IPS-NIHi11 (cell line): ENCODE measurements at regions not wholly inside any gene's neighbourhood (a gene's known extent, or its start where the extent isn't known, plus 50 kb on each side); places are given as distances from the start of the nearest gene placed in this dataset.
A peak's percentile ranks its signal among the peaks of the same experiment; 100 is the strongest.

Experiments
- DNase-seq: peaks from one replicate; pipeline ENCODE4 v3.0.0; 2012; ENCODE audit warnings: mixed read lengths, low spot score

DNA sequence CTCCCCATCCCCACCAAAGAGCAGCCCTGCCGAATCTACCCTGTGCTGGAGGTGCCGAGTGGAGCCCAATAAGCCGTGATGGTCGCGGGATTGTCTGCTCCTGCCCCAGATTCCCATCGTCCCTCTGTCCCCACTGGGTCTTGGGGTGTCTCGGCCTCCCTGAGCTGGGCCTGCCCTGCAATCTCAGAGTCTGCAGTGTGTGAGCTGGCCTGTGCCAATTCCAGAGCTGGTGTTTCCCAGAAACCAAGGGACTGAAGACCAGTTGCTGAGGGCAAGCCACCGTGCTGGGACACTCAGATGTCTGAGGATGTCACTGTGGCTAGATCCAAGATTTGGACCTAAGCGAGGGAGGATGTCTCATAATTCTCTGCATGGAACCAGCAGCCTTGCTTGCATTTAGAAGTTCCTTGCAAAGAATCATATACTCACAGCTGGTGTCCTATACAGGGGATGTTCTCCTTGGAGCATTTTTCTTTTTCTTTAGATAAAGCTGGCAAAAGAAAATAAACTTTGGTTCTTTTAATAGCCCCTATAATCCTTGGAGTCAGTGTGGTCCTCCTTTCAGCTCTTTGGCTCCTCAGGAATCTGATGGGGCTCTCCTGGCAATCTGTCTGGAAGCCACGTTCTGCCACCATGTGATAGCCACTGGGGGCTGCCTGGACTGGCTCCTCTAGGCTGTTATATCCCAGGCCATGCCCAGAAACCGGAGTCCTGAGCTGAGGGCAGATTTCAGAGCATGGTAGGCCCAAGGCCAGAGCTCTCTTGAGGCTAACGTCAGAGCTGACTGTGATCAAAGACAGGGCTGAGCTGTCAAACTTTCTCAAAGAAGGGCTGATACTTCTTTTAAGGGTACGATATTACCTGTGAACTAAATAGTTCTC, 140.1 kb upstream of the HAAO start:
- DNase-seq = no peak

DNA sequence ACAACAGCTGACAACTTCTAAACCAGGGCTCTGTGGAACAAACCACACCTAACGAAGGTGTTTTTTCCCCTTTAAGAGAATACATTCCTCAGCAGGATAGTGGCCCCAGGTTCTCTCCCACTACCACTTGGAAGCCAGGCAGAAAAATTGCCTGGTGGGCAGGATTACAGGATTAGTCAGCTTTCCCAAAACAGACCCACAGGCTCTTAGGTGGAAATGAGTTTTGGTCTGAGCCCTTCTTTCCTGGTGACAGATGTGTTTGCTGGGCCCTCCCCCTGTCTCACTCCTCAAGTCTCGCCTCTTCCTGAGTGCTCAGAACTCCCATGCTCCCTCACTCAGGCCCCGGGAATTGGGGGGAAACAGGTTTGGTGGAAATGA, 139.4 kb upstream of the HAAO start:
- no peak for DNase-seq

DNA sequence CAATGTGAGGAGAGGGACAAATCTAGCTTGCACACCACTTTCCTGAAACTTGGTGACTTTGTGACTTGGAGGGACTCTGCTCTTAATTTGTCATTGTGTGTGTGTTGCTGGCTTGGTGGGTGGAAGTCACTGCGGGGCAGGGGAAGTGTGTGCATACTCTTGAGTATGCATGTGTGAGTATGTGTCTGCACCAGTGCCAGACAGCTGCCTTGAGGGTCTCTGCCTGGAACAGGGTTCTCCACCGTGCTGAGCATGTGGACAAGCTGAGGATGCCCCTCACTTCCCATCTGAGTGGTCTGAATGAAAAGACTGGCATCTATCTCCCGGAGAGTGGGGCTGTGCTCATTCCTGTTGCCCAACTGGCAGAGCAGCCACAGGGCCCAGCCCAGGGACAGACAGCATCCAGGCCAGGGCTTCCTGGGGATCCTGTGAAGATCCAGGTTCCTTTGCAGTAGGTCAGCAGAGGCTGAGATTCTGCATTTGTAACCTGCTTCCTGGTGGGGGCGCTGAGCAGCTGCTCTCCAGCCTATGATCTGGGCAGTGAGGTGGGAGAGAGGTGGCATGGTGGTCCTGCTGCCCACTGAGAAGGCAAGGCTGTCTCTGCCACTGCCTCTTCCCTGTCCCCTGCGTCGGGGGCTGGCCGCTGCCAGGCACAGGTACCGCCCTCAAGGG, 138.9 kb upstream of the HAAO start:
- peak; percentile 63 for DNase-seq

DNA sequence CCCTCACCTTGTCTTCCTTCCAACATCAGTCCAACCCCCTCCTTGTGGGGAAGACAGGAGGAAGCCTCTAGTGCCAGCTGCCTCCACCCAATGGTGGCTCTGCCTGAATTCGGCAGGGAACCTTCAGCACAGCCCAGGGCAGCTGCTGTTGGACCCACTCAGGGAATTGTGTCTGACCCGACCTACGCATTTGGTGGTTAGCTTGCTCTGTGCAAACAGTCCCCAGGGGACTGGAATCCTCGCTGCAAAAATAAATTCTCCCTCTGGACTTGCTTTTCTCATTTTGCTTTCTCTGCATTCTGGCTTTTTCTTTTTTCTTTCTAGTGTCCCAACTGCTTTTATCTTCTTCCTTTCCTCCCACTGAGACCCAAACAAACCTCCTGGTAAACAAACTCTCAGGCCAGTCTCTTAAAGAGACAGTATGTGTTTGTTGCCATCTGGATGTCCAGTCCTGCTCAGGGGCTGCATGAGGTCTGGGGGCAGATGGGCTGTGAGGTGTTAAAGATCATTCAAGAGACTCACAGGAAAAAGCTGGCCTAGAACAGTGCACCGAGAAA, 137.7 kb upstream of the HAAO start:
- no peak for DNase-seq

DNA sequence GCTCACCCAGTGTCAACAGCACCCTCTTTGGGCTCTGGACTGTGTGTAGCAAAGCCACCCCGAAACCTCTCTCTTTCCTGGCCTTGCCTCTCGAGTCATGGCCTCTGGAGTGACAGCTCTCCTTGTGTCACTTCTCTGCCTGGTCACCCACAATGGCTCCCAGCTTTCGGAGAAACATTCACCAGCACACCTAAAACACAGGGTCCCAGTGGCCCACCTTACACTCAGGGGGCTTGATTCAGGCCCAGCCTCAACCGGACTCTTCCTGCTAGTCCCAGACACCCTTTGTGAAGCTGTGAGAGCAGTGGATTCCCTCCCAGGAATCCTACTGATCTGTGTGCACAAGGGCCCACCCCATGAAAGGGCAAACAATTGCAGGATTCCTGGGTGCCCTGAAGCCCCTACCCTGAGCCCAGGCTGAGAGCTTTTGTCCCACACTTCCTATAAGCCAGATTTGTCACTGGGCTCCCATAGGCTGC, 137.2 kb upstream of the HAAO start:
- no peak for DNase-seq

DNA sequence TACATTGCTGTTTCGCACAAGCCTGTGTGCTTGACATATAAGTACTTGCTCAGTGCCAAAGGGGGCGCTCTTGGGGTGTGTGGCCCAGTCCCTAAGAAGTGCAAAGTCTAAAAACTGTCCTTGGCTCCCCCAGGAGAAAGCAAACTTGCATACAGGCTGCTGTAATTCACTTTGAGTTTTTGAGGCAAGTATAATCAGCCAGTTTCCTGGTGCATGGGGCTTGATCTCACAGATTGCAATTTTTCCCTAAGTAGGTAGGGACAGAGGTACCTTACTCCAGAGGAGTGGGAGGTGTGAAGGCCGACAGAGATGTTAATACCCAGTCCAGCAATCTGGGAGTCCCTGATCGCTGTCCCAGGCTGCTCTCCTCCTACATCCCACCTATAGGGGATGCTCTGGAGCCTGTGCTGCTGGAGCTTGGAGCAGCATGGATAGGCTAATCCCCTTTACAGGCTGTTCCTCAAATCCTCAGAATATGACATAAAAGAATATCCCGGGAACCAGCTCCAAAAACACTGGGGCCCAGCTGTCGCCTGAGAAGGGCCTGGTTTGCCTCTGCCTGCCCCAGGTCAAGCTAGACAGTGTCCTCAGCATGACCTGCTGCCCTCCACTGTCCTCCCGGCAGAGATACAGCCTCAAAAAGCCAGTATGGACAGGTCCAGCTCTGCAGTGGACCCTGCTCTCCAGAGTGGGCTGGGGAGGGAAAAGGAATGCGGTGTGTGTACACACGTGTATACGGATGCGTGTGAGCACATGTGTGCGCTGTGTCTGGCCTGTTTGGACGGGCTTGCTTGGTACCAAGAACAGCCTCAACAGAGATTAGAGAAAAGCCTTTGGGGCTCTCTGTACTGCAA, 136.5 kb upstream of the HAAO start:
- DNase-seq = peak; percentile 69

DNA sequence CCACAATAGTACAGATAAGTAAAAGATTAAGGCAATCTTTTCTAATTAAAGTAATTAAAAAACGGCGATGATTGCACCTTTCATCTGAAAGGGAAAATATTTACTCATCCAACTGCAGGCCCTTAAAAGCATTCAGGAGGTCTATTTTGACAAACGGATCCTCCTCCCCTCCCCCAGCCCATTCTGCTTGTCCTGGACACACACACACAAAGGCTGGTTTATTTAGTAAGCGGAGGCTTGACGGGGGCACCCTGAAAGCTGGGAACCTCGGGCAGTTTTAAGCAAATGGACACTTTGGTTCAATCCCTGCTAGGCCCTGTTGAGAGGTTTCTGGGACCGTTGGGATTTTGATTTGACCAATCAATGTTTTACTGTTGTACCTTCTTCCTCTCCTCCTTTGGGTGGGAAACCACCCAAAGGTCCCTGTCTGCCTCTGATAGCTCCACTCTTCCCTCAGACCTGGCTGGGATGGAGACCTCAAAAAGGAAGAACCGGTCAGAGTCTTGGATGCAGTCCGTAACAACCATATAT, 135.8 kb upstream of the HAAO start:
- no peak for DNase-seq

DNA sequence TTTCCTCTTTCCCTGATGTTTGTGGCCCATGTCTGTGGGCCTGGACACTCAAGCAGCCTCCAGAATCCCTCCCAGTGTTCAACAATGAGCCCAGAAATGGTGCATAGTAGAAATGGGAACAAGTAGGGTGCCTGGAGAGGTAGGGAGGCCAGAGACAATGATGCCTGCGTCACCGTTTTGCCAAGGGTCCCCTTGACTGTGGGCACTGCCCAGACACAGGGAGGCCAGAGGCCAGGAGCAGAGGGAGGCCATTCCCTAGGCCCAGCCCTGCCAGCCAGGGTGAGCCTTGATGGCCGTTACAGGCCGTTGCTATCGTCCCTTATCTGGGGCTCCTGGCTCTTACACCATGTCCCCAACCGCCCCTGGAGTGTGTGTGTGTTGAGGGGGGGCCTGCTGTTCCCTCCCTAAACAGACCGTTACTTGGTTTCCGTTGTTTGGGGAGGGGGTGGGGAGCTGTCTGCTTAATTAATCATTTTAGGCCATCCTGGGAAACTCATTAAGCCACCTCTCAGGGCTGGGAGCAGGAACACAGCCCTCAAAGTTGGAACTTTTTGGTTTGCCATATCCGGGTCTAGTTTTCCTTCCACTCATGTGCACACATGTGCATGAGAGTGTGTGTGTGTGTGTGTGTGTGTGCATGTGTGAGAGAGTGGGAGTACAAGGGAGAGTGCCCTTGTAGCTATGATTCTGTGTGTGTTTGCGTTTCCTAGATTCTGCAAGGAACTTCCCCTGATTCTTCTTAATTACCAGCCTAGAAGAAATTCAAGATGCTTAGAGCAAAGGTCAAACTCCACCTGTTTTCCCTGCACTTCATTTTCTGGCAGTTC, 135.2 kb upstream of the HAAO start:
- no peak for DNase-seq

DNA sequence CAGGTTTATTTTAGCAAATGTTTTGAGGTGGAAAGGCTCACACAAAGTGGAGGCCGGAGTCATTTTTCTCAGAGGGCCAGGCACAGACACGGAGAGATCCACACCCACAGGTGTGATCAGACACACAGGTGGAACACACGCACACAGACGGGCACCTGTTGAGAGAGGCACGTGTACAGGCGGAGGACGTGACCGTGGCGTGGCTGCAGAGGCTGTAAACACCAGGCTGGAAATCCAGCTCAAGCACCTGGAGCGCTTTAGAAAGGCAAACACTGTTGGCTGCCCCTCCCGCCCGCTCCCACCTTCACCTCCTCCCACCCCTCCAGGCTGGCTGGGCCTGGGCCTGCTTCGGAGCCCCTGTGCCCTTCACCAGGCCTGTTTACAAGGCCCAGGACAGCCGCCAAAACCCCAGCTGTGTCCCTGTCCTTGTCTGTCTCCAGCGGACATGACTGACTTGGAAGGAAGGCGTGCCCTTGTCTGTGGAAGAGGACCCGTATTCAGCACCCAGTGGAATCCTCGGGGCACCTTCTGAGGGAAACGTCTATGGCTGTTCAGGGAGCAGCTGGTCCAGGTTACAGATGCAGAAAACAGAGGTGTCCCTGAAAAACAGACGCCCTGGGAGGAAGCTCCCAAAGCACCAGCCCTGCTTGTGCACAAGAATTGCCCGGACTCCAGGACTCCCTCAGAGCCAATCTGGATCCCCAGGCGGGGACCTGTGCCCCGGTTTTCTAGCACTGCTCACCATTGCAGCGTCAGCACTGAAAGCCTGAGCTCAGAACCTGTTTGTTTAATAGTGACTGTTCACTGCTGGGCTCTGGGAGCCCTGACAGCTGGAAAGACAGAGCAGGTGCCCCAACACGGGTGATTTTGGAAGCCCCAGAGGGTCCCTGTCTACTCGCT, 134.3 kb upstream of the HAAO start:
- no peak for DNase-seq

DNA sequence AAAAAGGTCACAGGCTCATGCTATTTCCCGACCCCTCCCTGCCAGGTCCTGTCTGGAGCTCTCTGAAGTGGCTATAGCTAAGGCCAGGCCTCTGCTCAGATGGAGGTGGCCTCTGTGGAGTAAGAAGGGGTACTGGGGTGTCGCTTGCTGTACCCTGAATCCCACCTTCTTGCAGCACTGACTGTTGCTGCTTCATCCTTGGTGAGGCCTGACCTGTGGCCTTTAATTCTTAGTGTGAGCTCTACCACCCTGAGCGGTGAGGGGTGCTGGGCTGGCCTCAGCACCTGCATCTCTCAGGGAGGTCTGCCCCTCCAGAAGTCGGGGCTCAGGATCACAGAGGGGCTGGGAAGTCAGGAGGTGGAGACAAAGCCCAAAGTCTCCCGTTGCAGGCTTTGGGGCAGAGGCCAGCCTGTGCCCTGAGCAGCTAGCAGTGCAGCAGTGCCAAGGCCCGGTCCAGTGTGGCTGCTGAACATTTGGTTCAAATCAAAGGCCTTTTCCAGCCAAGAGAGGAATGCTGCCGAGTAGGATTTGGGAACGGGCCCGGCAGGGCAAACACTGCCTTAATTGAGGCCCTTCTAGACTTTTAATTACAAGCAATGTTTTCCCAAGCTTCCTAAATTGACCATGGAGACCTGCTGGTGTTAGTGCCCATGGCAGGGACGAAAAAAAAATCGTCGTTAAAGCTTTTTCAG, 133.5 kb upstream of the HAAO start:
- DNase-seq = no peak

DNA sequence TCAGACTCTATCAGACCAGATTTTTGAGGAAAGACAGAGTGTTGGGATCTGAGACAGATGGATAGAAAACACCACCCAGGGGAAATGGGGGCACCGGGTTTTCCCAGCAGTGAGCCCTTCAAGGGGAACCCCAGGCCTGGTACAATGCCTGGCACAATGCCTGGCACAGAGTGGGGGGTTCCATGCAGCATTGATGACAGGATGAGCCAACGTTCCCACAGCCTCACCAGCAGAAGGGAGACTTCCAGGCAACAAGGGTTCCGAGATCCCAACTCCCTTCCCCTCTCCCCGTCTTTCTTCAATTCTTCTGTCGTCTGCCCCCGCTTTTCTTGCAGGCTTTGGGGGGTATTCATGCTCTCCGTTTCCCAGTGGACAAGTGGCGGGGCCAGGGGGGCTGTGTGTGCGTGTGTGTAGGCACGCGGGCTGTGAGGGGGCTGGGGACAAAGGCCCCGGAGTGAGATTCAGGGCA, 132.1 kb upstream of the HAAO start:
- DNase-seq = no peak

DNA sequence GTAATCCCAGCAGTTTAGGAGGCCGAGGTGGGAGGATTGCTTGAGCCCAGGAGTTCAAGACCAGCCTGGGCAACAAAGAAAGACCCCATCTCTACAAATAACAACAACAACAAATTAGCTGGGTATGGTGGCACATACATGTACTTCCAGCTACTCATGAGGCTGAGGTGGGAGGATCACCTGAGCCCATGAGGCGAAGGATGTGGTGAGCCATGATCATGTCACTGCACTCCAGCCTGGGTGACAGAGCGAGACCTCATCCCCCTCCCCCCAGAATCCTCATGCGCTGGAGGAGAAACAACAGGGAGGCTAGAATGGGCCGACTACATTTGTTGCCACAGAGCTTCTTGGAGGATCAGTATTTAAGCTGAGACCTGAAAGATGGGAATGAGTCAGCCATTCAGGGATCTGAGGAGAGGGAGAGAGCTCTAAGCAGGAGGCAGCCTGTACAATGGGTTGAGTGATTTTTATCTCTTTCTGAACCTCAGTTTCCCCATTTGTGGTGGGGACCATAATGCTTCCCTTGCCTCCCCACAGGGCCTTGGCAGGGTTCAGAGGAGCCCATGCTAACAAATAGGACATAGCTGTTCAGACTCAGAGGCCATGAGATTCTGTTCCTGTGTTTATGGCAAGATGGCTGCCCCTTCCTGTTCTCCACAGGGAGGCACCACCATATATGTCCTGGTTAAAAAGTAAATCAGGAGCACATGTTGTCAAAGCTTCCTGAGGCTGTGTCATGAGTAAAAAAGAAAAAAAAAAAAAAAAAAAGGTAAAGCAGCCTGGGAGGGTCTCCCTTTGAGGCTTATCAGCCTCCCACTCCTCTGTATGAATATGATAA, 131.4 kb upstream of the HAAO start:
- no peak for DNase-seq

DNA sequence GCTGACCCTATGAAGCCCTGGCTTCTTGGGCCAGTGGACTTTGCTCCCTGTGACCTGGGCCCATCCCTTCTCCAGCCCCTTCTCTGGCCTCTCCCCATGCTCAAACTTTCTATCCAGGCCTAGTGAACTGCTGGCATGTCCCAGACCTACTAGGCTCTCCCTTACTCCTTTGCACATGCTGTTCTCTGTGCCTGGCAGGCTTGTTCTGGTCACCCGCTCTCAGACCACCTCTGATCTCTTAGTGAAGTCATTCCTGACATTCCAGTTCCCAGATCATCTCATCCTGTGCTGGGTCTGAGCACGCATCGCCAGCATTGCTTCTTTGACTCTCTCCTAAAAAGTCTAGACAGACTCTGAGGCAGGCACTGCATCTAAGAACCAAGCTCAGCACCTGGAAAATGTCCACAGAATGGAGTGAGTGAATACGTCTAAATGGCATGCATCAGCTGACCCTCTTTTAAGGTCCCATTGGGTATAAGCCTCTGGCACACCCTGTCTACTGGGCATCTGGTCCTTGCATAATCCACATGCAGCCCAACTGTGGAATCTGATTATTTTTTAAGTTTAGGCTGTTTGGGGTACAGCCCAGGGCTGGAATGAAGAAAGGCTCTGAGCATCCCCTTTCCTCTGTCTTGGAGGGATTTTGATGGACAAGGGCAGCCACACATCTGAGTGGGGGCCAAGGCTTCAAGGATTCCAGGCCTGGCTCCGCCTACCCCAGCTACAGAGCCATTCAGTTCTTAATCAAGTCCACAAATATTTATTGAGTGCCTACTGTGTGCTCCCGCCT, 130.6 kb upstream of the HAAO start:
- DNase-seq = no peak

DNA sequence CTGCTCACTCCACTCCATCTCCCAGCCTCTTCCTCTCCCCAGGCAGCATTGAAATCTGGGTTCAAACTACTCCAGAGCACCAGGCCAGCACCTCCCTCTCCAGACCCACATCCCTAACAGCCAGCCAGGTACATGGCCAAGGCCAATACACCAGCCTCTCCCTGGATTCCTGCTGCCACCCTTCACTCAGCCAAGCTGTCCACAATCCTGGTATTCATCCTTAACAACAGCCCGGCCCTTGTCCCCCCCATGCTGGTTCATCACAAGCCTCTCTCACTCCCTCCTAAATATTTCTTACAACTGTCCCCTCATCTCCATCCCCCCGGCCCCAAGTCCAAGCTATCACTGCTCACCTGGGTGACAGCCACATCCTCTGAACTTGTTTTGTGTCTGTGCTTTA, 129.9 kb upstream of the HAAO start:
- DNase-seq = no peak

DNA sequence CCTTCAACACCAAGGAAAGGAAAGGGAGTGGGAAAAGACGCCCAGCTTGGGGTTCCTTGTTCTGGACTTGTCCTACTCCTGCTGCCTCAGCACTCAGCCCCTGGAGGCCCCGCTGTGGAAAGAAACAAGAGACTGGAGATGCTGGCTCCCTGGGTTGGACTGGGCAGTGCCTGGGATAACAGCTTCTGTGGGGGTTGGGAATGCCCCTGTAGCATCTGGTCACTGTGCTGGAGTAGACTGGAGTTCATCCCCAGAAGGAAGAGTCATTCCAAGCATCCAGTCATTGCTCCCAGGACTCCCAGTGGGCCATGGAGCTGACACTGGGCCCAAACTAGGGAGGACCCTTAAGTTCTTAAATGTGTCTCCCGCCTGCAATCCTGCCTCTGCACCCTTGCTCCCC, 129.3 kb upstream of the HAAO start:
- DNase-seq = no peak

DNA sequence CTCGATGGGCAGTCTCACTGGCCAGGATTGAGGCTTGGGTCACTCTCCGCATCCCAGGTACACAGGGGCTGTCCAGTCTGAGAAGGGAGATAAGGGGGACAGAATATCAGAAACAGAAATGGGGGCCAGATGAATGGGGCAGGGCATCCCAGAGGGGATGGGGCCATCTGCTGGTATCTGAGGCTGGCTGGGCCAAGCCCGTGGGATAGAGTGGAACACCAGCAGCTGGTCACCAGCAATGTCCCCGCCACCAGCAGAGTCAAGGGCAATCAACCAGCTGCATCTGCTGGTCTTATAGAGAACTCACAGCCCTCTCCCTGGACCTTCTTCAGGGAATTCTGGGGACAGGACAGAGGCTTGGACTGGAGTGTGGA, 128.8 kb upstream of the HAAO start:
- DNase-seq = no peak

DNA sequence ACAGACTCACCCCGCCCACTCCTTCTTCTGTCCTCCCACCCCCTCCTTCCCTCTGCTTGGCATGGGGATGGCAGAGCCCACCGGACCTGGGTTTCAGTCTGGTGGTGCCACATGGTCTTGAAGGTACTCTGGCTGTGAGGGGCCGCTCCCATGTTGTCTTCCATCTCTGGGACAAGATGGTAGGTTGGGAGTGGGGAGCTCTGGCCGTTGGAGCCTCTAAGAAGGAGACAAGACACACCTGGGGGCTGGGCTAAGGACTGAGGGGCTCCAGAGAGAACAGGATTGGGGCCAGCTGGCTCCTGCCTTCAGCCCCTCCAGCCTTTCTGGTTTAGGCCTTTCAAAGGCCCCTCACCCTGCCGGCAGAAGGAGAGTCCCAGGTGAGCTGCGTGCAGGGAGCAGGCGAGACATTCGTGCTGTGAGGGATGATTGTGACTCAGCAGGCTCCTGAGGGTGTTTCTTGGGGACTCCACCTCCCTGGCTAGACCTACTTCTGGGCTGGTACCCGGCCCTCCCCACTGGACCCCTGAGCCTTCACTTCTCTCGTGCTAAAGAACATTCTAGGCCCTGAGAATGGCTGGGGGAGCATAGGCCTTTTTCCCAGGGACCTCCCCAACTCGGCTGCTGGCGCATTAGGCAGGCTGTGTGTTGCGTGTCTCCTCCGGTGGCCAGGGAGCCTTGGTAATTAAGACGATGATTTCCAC, 128.2 kb upstream of the HAAO start:
- DNase-seq = no peak
